GM20431 (cell line): ENCODE measurements at regions not wholly inside any gene's neighbourhood (a gene's known extent, or its start where the extent isn't known, plus 50 kb on each side); places are given as distances from the start of the nearest gene placed in this dataset.

Experiments
- in situ Hi-C: fragments of 300-500 bp; cut with MseI, MboI; formaldehyde crosslinking; loops from one replicate; pipeline ENCODE4 v1.15.0; 2020; ENCODE audit warnings: low sequenced_read_pairs; ENCODE audit not compliant: unreplicated experiment

DNA sequence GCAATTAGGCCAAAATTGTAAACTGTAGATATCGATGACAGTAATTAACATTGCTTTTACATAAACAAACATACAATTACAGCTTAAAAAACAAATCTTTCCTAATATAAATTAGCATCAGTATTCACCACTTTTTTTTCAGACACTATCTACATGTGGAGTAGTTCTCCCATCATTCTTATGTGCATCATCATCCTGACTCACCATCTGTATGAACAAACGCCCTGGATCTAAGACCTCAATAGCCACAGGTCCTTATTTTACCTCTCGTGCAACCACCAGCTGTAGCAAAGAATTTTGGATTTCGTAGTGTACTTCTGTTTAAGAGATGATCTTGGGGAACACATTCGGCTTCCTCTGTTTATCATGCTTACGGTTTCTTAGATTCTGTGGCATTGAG is 551.9 kb upstream of the KIRREL3 start:
- in situ Hi-C loops = no loop called here

DNA sequence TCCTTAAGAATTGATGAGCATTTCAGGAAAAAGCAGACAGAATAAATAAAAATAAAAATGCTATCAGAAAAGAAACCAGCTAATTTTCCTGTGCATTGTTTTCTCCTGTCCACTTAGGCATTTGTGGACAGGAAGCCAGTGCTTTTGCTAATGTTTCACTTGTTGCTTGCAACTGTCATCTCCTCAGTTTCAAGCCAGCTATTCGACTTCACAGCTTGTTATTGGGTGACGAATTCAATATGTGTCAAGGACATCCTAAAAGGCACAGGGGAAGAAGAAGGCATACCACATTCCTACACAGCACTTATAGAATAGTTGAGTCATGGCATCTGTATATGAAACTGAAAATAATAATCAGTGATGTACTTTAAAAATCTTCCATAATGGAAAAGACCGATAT is 530.6 kb upstream of the KIRREL3 start:
- in situ Hi-C loops = no loop called here

DNA sequence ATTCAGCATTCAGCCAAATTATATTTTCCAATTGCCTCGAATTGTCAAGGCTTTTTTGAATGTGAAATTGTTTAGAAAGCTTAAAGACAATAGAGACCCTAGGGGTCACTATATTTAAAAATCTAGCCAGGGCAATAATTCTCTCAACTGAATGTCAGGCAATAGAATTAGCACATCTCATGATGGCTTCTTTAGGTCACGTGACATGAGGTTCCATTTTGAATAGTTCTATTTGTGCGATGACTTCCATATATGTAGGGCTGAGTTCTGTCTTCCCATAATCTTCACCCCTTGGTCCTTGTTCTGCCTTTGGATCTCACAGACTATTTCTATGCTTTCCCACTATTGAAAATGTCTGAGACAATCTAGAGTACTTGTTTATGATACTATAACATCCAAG is 527.7 kb upstream of the KIRREL3 start:
- in situ Hi-C loops = no loop called here

DNA sequence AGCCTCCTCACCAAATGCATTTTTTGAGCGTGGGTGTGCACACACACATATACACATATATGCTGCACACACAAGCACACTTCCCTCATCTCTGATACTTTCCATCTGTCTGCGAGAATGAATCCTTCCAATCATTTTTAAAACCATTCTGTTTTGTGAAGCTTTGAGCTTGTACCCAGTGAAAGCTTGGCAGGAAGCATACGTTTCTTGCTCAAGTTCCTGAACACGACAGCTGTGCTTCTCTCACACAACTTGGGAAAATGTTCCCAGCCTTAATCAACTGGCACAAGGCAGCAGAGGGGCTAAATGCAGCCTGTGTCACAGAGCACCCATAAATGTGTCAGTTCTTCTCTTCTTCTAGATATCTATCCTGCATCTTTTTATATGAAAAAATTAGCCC is 524.0 kb upstream of the KIRREL3 start:
- in situ Hi-C loops = no loop called here

DNA sequence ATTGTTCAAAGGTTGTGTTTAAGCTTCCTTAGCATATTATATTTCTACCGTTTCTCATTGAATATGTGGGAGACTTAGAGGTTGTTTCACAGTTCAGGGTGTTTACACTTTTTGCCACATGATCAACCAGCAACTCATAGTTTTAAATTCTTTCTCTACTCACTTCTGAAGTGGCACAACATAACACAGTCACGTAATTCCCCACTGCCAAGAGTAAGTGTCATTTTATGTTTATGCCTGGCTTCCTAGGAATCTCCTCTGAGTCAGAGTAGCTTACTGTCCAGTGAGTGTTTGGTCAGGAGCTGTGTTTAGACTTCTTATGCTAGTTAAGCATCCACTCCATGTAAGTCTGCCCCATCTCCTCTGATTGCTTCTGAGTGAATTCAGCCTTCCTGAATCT is 520.8 kb upstream of the KIRREL3 start:
- in situ Hi-C loops = no loop called here

DNA sequence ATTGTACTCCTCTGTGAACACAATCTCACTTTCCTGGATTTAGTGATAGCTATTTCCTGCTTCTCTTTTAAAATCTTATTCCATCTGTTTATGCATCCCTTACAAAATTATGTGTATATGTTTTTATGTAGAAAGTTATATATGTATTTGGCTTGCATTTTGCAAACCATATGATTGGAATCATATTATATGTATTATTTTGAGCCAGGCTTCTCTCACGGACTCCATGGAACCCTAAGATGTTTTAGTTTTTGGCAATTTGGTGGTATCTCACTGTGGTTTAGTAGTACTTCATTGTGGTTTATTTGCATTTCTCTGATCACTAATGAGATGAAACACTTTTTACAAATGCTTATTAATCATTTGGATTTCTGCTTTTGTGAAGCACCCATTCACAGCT is 507.3 kb upstream of the KIRREL3 start:
- in situ Hi-C loops = no loop called here

DNA sequence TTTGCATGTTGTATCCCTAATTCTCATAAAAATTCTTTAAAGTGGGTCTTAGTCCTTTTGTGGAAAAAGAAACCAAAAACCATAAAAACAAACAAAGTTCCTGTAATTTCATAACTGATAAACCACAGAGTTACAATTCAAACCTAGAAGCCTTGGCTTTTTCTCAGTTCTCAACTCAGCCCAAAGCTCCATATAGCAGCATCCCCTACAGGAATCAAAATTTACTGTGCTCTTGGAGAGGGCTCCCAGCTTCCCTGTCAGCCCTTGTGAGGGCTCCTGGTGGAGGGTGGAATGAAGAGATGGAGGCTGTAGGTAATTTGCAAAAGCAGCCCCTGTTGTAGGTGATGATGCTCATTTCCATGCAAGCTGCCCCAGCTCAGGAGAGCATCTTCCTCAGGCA is 506.1 kb upstream of the KIRREL3 start:
- in situ Hi-C loops = no loop called here

GRCh38 chr11:127506126-127506525 is 505.6 kb upstream of the KIRREL3 start:
- in situ Hi-C loops = no loop called here

- in situ Hi-C loops = no loop called here
Observed at GRCh38 chr11:127496165-127496564, 495.6 kb upstream of the KIRREL3 start.

DNA sequence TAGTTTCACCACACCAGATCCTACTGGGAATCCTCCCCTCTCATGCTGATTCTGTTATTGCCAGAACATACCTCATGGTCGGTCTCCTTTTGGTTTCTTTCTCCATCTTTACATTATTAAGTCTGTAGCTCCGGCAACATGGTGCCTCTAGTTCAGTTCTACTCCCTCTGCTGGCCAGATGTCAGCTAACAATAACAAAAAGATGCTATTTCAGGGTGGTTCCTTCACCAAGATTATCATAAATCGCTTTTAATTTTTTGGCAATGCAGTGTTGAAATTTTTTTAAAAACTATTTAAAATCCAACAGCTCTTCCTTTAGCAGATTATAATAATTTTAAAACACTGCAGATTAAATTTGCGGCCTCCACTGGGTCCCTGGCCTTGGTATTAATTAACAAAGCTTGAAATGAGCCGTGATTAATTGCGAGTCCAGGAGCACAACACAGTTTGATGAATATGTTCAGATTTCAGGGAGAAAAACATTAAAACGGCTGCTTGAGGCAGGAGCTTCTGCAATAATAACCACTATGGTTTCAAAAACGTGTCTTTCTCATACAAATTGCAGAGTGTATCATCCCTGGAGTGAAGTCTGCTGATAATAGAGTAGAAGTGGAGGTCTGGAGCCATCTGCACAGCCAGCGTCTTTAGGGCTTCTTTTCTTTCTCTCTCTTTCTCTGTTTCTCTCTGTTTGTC is 492.9 kb upstream of the KIRREL3 start:
- in situ Hi-C loops = no loop called here

- in situ Hi-C loops = no loop called here
Observed at GRCh38 chr11:127492029-127492428, 491.5 kb upstream of the KIRREL3 start.

- in situ Hi-C loops = no loop called here
Observed at GRCh38 chr11:127491589-127491988, 491.0 kb upstream of the KIRREL3 start.

- in situ Hi-C loops = no loop called here
Observed at GRCh38 chr11:127490896-127491295, 490.3 kb upstream of the KIRREL3 start.

GRCh38 chr11:127485541-127485940 is 485.0 kb upstream of the KIRREL3 start:
- in situ Hi-C loops = no loop called here

GRCh38 chr11:127481391-127481790 is 480.8 kb upstream of the KIRREL3 start:
- in situ Hi-C loops = no loop called here

GRCh38 chr11:127478826-127479225 is 478.3 kb upstream of the KIRREL3 start:
- in situ Hi-C loops = no loop called here

- in situ Hi-C loops = no loop called here
Observed at GRCh38 chr11:127474766-127475165, 474.2 kb upstream of the KIRREL3 start.

GRCh38 chr11:127472505-127472904 is 471.9 kb upstream of the KIRREL3 start:
- in situ Hi-C loops = no loop called here

GRCh38 chr11:127471662-127472061 is 471.1 kb upstream of the KIRREL3 start:
- in situ Hi-C loops = no loop called here

DNA sequence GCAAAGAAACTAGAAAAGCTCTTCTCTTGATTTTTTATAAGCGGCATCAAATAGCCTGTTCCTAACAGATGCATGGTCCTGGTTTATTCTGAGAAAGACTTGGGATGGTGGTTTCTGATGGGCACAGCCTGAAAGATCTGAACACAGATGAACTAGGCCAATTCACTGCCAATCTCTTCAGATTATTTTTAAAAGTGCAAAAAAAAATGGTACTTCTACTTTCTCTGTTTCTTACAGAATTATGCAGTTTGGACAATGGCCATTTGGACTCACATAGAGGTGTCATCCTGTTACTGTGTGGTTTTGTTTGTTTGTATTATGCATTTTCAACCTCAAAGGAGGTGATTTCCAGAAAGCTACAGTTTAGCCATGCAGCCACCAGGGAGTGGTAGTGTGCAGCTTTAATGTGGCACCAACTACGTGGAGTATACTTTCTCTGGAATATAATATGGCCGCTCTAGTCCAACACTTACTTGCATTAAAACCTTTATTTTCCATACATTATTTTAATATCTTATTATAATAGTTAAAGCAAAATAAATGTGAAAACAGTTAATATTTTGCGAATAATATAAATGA is 469.8 kb upstream of the KIRREL3 start:
- in situ Hi-C loops = no loop called here

GRCh38 chr11:127464325-127464724 is 463.8 kb upstream of the KIRREL3 start:
- in situ Hi-C loops = no loop called here

GRCh38 chr11:127462065-127462344 is 461.4 kb upstream of the KIRREL3 start:
- in situ Hi-C loops = no loop called here
